ENCODE measurements at regions not wholly inside any gene's neighbourhood (a gene's known extent, or its start where the extent isn't known, plus 50 kb on each side); places are given as distances from the start of the nearest gene placed in this dataset.

GRCh38 chr15:66625974-66626373 lies 60.2 kb upstream of the LCTL start:
- peak overlapping the region; percentile 45 for H4K91ac ChIP-seq (replicated peaks; ENCODE audit: insufficient read length, low read length)

More at GRCh38 chr15:66625974-66626373, 60.2 kb upstream of the LCTL start:
- no peak overlapping the region for H2BK120ac ChIP-seq (replicated peaks; ENCODE audit: low read depth, low read length)
- peak overlapping the region; percentile 1 to 9; a peak in 1 of 4 replicates for H3K4me2 ChIP-seq (ENCODE audit: insufficient read depth in 1 of 2, low read depth in 2 of 2, low read length in 2 of 2)
- TF ChIP-seq GTF2F1 (IDR thresholded peaks at IDR 0.05; ENCODE audit: borderline replicate concordance, low read depth, low read length) (no peak), HDAC6 (IDR thresholded peaks at IDR 0.05; ENCODE audit: low read depth, low read length) (no peak), GABPA (IDR thresholded peaks at IDR 0.05; ENCODE audit: borderline replicate concordance, insufficient read depth, low read length) (no peak), TAF7 (optimal IDR thresholded peaks at IDR 0.05; ENCODE audit: borderline replicate concordance, low read depth, low read length) (no peak)
- no peak overlapping the region for H4K5ac ChIP-seq (ENCODE audit: insufficient read length, low read depth, low read length)
- no peak overlapping the region for H3K9ac ChIP-seq (replicated peaks in 1 of 4; ENCODE audit: extremely low read depth in 1 of 4, low read depth in 3 of 4, low read length in 3 of 4)
- H3K36me3 ChIP-seq (ENCODE audit: control insufficient read depth in 2 of 4, insufficient read depth in 4 of 4, low read length in 3 of 4), result no peaks in the 10 kb centered on the region
- ChIA-PET CTCF (ENCODE audit: partially characterized antibody) (interaction anchor here (1.2 to 1.8 kb wide), 2 partner anchors 37 to 81 kb away, joined by 3 to 4 read pairs; no protein-coding TSS in a partner anchor), POLR2A (ENCODE audit: partially characterized antibody) (interaction anchor here (0.8 kb wide), 1 partner anchor 152 kb away, joined by 3 read pairs; no protein-coding TSS in a partner anchor)
- H3K4ac ChIP-seq (replicated peaks; ENCODE audit: insufficient read length, low read depth, low read length), result no peak overlapping the region
- H3K18ac ChIP-seq (ENCODE audit: extremely low read depth, low read length), result no peak overlapping the region
- H4K8ac ChIP-seq (ENCODE audit: extremely low read depth, insufficient read depth, low read length), result no peak overlapping the region
- H2BK12ac ChIP-seq (ENCODE audit: low read depth, low read length), result no peak overlapping the region
- no peaks in the 10 kb centered on the region; the same call in 1 of the 2 replicates for H3K23me2 ChIP-seq (ENCODE audit: low read depth, low read length)
- no peak overlapping the region for H3K14ac ChIP-seq (ENCODE audit: insufficient read length)
- DNase-seq (ENCODE audit: low read depth in 1 of 2, low spot score in 2 of 2), result no peak
- H3K9me3 ChIP-seq (ENCODE audit: insufficient read depth in 2 of 2, low read depth in 1 of 2, low read length in 1 of 2), result no peaks in the 10 kb centered on the region
- H3K4me3 ChIP-seq (ENCODE audit: extremely low read depth in 1 of 4, insufficient read depth in 2 of 4, low read depth in 3 of 4, low read length in 4 of 4), result no peak overlapping the region
- H4K20me1 ChIP-seq (replicated peaks in 1 of 2; ENCODE audit: control insufficient read depth in 1 of 2, insufficient read depth in 2 of 2, low read length in 2 of 2), result no peaks in the 10 kb centered on the region
- FAIRE-seq, result no peak
- H3K27me3 ChIP-seq (replicated peaks in 1 of 4; ENCODE audit: control insufficient read depth in 3 of 4, extremely low read depth in 1 of 4, insufficient read depth in 3 of 4, low read length in 3 of 4), result peaks cover 0 to 2% (median 1%) of the 10 kb centered on the region in 4 experiments; a peak in 4 of 7 replicates
- peak overlapping the region; percentile 9; the same call in 1 of the 2 replicates for H2BK20ac ChIP-seq (ENCODE audit: low read length)
- H3K79me2 ChIP-seq (ENCODE audit: control insufficient read depth in 1 of 2, insufficient read depth in 2 of 2, low read length in 2 of 2), result no peaks in the 10 kb centered on the region
- peak overlapping the region; percentile 2; the same call in 1 of the 2 replicates for H2BK5ac ChIP-seq (ENCODE audit: low read depth, low read length)
- H2AFZ ChIP-seq (ENCODE audit: low read length), result no peak overlapping the region
- H3K27ac ChIP-seq (ENCODE audit: low read depth, low read length), result no peak overlapping the region
- H2BK15ac ChIP-seq (ENCODE audit: low read length), result no peak overlapping the region
- H2AK5ac ChIP-seq (ENCODE audit: low read depth, low read length), result no peak overlapping the region
- H3K23ac ChIP-seq (ENCODE audit: insufficient read length), result no peak overlapping the region
- H3K56ac ChIP-seq (replicated peaks; ENCODE audit: insufficient read length, low read depth, low read length), result no peak overlapping the region
- H3K4me1 ChIP-seq (replicated peaks in 1 of 4; ENCODE audit: control insufficient read depth in 3 of 4, insufficient read depth in 4 of 4, low read length in 3 of 4), result peaks cover 10 to 25% (median 21%) of the 10 kb centered on the region in 4 experiments
- 79% methylated on average over 4 of the region's 4 CpGs; no CpG with 5 or more reads in 1 of the 2 experiments for WGBS, 2 experiments (ENCODE audit: extremely low coverage in 1 of 2, insufficient coverage in 1 of 2, insufficient read length in 1 of 2, insufficient replicate concordance in 2 of 2, low coverage in 1 of 2, low lambda C conversion rate in 2 of 2, missing lambda C conversion rate in 1 of 2)
- no peaks in the 10 kb centered on the region for H3K79me1 ChIP-seq (ENCODE audit: low read depth, low read length)
